Nephron progenitor cell (in vitro differentiated cells): ENCODE measurements at regions not wholly inside any gene's neighbourhood (a gene's known extent, or its start where the extent isn't known, plus 50 kb on each side); places are given as distances from the start of the nearest gene placed in this dataset.

Experiments
- DNase-seq: peaks from one replicate; pipeline ENCODE4 v3.0.0; 2021
- H3K27ac Mint-ChIP-seq: 2 replicates; pipeline ENCODE4 v1.8.0; 2021; ENCODE audit warnings: mild to moderate bottlenecking, moderate library complexity, mixed read lengths
- H3K27me3 Mint-ChIP-seq: 2 replicates; pipeline ENCODE4 v1.8.0; 2021; ENCODE audit warnings: mild to moderate bottlenecking, low read depth, mixed read lengths; ENCODE audit not compliant: poor library complexity
- H3K36me3 Mint-ChIP-seq: 2 replicates; pipeline ENCODE4 v1.8.0; 2021; ENCODE audit warnings: low read depth, mixed read lengths
- H3K4me1 Mint-ChIP-seq: 2 replicates; pipeline ENCODE4 v1.8.0; 2021; ENCODE audit warnings: mixed read lengths
- H3K4me3 Mint-ChIP-seq: 2 replicates; pipeline ENCODE4 v1.8.0; 2021; ENCODE audit warnings: mild to moderate bottlenecking, moderate library complexity, mixed read lengths
- H3K9me3 Mint-ChIP-seq: 2 replicates; pipeline ENCODE4 v1.8.0; 2021; ENCODE audit warnings: mild to moderate bottlenecking, moderate library complexity, mixed read lengths
- CTCF ChIP-seq: fragments of 200-600 bp; sonication (generic); IDR thresholded peaks from 2 replicates; pipeline ENCODE4 v1.5.0; 2021; ENCODE audit warnings: antibody characterized with exemption

- Mint-ChIP-seq H3K4me1 (peaks cover 5% of the 10 kb centered on the region), H3K9me3 (peaks cover 20% of the 10 kb centered on the region), H3K27me3 (peaks cover 11% of the 10 kb centered on the region), H3K27ac (no peak overlapping the region), H3K36me3 (no peaks in the 10 kb centered on the region), H3K4me3 (no peak overlapping the region)
- no peak for TF ChIP-seq CTCF
- no peak for DNase-seq
Observed at GRCh38 chr2:239640676-239641578, 240.1 kb upstream of the HDAC4 start.

DNA sequence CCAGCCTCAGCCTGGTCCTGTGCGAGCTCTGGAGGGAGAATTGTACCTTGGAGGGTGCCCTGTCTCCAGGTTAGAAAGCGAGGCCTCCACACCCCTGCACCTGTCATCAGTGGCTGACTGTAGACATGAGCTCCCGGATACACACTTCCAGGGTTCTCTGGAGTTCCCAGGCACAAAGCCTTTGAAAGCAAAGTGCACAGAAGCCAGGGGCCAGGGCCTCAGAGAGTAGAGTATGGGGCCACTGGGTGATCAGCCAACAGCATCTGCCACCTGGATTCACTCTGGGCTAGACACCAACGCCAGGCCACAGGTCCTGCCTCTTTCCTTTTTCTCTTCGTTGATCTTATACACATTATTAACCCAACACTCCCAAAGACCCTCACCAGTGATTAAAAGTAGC is 239.4 kb upstream of the HDAC4 start:
- DNase-seq, result no peak
- Mint-ChIP-seq H3K27me3 (peaks cover 16% of the 10 kb centered on the region), H3K4me1 (peaks cover 5% of the 10 kb centered on the region), H3K9me3 (peaks cover 24% of the 10 kb centered on the region), H3K27ac (no peak overlapping the region), H3K4me3 (no peak overlapping the region), H3K36me3 (no peaks in the 10 kb centered on the region)
- TF ChIP-seq CTCF, result no peak

DNA sequence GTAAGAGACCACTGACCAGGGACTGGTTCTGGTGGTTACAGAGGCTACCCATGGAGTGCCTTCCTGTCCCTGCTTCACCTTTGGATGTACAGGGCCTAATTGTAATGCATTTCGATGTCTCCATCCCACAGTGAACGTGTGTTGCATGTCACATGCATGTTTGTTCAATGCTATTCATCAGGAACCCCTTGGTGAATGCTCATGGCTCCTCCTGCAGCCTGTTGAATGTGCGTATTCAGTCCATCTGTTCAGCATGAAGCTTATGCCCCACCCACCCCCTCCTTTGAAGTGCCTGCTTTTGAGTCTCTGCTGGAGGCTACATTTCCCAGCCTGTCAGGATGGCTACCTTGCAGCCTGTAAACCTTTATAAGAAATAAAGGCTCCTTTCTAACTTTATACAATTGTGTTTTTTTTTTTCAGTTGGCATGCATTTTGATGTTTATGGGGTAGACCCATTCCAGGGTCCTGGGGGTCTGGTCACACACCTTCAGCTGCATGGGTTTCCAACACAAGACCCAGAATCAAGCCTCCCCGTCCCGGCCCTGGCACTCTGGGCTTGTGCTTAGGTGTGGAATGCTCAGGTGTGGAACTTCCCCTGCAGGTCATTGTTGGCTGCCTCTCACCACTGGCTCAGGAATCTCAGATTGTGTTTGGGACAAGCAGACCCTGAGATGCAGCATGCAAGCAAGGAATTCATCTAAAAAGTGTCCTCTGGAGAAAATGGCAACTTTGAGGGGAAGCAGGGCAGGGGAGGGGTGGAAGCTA is 238.8 kb upstream of the HDAC4 start:
- Mint-ChIP-seq H3K27me3 (peaks cover 12% of the 10 kb centered on the region), H3K27ac (no peak overlapping the region), H3K9me3 (peaks cover 25% of the 10 kb centered on the region), H3K4me1 (peaks cover 5% of the 10 kb centered on the region), H3K36me3 (no peaks in the 10 kb centered on the region), H3K4me3 (no peak overlapping the region)
- no peak for TF ChIP-seq CTCF
- DNase-seq, result no peak

DNA sequence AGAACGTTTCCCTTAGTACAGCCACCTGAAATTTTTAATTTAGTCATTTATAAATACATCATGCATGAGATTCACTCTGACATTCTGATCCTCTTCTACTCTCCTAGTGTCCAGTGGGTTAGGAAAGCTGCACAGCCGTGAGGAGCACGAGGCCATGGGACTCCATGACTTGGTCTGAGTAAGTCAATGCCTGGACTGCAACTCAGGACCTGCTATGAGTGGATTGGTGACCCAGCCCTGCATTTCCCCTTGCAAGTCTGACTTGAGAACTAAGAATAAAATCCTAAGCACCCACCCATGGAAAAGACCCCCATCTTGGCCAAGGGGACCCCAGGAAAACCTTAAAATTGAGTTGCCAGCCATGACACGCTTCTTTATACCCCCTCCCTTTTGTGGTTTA is 237.6 kb upstream of the HDAC4 start:
- peaks cover 28% of the 10 kb centered on the region for H3K9me3 Mint-ChIP-seq
- H3K36me3 Mint-ChIP-seq, result no peaks in the 10 kb centered on the region
- H3K4me1 Mint-ChIP-seq, result peaks cover 10% of the 10 kb centered on the region
- no peak for TF ChIP-seq CTCF
- no peak overlapping the region for H3K27ac Mint-ChIP-seq
- H3K4me3 Mint-ChIP-seq, result no peak overlapping the region
- H3K27me3 Mint-ChIP-seq, result peaks cover 12% of the 10 kb centered on the region
- DNase-seq, result no peak

GRCh38 chr2:239636808-239637207 is 236.0 kb upstream of the HDAC4 start:
- Mint-ChIP-seq H3K4me1 (peaks cover 16% of the 10 kb centered on the region), H3K27ac (no peak overlapping the region), H3K36me3 (no peaks in the 10 kb centered on the region), H3K4me3 (no peak overlapping the region), H3K9me3 (peaks cover 28% of the 10 kb centered on the region), H3K27me3 (peaks cover 12% of the 10 kb centered on the region)
- TF ChIP-seq CTCF, result no peak
- DNase-seq, result no peak
